ENCODE measurements at regions not wholly inside any gene's neighbourhood (a gene's known extent, or its start where the extent isn't known, plus 50 kb on each side); places are given as distances from the start of the nearest gene placed in this dataset.
"Not testable (repeated sequence)": the region's sequence is repeated elsewhere in the genome, so short reads cannot be mapped to it uniquely, and the experiment has no call there.

DNA sequence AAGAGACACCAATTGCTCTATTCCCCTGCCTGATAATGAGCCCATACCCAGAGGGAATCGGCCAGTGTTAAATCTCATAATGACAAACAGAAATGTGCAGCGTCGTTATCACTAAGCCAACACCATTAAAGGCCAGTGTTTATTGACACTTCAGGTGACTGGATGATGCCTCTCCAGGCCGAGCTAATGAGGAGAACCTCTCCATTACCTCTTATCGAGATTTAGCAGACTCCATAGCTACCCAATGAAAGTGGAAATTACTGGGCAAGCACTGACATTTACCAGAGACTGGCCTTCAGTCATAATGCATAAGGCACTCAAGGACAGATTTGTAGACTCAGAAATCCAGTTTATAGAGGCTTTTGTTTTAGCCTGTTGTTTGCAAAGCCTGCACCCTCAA lies 669.5 kb downstream of the MAFB start:
- no peak for DNase-seq

DNA sequence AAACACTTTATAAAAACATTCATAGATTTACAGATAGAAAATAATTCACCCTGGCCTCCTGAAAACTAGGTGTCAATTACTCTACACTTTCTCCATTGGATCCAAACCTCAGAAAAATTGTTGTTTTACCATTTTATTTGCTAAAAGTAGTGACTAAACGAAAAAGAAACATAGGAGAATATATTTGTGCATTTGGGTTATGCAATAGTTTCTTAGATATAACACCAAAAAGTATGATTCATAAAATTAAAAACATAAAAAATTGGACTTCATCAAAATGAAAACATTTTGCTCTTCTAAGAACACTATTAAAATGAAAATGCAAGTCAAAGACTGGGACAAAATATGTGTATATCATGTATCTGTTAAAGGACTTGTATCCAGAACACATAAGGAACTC lies 671.3 kb downstream of the MAFB start:
- no peak for DNase-seq

DNA sequence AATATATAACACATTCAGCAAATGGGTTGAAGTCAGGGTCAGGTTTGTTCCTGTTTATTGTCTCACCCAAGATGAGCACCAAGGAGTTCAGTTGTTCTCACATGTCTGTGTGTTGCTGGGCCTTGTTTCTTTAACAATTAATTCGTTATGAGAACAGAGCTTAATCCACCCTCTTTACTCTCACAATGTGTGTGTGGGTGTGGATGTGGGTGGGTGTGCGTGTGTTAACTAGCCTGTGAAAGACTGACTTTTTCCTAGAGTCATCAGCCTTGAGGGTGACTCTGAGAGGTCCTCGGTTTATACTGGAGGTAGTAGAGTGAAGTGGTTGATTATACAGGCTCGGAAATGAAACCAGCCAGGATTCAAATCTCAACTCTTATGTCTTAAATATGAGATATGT lies 672.1 kb downstream of the MAFB start:
- DNase-seq, result no peak

DNA sequence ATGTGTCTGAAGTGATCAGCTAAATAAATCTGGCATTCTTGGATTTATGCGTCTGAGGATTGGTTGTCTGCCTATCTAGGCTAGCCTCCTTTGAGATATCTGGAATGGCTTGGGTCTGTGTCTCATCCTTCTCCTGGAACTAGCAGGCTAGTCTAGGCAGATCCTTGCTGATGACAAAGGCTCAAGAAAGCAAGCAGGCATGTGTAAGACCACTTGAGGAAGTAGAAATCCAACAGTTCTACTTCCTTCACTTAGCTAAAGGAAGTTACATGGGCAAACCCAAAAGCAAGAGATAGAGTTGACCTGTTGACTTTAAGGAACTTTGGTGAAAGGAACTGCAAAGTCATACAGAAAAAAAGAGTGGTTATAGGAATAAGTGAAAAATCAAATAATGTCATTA lies 672.6 kb downstream of the MAFB start:
- DNase-seq, result no peak

DNA sequence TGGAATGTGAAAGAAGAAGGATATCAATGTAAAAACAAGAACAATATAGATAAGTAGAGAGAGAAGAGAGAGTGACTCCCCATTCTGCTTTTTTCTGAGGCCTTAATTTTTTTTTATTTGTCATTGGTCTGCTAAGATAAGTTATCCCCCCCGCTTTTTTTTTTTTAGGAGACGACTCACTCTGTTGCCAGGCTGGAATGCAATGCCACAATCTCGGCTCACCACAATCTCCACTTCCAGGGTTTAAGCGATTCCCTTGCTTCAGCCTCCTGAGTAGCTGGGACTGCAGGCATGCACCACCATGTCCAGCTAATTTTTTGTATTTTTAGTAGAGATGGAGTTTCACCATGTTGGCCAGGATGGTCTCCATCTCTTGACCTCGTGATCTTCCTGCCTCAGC lies 677.0 kb downstream of the MAFB start:
- not testable (repeated sequence) for DNase-seq

DNA sequence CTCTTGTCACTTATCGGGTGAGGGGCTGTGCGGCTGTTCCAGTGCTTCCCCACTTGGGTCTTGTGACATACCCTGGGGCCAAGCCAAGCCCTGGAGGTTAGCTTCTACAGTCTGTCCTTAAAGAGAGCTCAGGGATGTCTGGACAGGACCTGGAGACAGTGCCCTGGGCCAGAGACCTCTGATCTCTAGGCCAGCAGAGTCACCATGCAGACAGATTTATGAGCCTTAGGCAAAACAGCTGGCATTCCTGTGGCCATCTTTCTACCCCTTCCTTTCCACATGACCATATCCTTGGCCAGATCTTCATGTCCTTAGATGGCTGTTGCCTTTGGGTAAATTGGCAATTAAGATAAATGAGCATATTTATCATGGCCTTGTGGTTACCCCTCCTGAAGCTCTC lies 678.6 kb downstream of the MAFB start:
- DNase-seq, result no peak

DNA sequence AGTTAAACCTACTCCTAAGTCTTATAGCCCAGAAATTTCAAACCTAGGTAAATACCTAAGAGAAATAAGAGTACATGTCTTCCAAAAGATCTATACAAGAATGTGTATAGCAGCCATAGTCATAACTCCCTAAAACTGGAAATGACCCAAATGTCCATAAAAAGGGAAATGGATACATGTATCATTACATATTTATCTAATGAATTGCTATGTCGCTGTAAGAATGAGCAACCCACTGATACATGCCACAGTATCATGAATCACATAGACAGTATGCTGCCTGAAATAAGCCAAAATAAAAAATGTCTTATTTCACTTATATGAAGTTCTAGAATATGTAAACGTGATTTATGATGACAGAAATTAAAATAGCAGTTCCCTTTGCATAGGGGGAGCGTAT lies 679.5 kb downstream of the MAFB start:
- no peak for DNase-seq

DNA sequence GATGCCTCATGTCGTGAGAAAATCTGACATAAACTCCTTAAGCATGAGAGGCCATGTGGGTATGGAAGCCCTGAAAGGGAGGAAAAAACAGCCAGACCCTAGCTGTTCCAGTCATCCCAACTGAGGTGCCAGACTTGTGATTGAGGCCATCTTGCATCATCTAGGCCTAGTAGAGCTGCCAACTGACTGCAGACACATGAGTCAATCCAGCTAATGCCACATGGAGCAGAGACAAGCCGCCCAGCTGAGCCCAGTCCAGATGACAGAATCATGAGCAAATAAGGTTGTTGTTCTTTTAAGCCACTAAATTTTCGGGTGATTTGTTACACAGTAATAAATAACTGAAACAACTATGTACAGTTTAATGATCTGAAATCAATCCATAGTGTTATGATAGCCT lies 680.9 kb downstream of the MAFB start:
- no peak for DNase-seq

DNA sequence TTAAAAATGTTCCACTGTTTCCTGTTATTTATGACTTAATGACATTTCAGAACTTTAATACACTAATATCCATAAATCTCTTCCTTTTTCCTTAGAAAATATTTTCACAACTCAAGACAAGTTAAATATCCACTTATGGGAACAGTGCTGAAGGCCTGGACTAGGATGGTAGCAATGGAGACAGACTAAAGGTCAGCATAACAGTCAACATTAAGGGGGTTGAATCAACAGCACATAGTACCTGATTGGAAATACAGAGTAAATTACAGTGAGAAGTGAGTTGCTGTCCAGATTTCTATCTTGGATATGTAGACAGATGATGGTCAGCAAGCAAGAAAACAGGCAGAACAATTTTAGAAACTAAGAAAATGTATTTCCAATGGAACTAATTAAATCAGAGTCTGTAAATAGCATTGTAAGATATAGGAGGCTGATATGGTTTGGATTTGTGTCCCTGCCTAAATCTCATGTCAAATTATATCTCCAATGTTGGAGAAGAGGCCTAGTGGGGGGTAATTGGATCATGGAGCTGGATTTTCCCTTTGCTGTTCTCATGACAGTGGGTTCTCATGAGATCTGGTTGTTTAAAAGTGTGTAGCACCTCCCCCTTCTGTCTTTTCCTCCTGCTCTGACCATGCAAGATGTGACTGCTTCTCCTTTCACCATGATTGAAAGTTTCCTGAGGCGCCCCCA lies 682.7 kb downstream of the MAFB start:
- no peak for DNase-seq

DNA sequence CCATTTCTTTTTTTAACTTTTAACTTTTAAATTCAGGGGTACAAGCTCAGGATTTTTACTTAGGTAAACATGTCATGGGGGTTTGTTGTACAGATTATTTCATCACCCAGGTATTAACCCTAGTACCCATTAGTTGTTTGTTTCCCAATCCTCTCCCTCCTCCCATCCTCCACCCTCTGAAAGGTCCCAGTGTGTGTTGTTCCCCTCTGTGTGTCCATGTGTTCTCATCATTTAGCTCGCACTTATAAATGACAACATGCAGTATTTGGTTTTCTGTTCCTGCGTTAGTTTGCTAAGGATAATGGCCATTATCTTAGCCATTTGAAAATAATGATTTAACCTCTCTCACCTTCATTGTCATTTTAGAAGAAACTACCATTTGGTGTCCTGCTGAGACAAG lies 684.9 kb downstream of the MAFB start:
- not testable (repeated sequence) for DNase-seq

DNA sequence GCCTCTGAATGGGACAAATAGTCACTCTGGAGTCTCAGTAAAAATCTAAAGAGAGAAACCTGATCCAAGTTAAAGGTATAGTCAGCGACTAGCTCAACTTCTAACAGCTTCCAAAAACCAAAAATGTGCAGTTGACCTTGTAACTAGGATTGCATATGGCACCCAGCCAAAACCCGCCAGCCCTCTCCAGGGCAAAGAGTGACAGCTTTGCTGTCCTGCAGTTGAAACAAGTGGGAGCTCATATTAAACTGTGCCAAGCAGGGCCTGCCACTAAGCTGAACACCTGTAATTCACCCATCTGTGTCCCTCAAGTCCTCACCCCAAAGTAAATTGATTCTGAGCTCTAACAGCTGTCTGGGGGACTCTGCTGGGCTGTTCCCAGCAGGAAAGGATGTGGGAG lies 695.3 kb downstream of the MAFB start:
- DNase-seq, result no peak

DNA sequence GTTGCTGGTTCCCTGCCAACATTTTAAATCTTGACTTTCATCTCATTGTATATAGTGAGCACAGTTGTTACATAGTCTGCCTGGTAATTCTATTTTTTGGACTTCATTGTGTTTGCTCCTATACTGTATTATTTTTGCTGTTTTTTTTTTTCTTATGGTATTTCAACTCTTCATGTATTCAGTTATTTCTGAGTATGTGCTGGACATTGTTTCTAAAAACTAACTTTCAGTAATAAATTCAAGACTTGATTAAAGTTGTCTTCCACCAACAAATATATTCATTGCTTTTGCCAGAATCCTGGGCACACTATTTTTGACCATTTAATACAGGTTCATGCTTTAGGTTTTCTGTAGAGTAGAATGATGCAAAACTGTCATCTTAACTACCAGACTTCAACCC lies 698.3 kb downstream of the MAFB start:
- DNase-seq, result no peak

DNA sequence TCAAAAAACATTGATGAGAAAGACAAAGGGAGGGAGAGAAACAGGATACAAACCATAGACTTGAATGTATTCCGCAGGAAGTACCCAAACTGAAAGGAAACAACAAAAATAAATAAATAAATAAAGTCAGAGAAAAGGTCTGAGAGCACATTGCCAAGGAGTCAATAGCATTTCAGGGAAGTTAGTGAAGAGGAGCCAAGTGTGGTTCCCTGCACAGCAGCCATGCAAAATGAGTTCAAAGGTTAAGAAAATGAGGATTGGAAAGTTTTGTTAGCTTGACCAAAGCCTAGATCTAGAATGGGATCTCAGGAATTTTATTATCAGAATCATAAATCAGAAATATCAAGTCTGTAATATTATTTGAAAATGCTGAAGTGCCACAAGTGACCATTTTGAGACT lies 700.0 kb downstream of the MAFB start:
- no peak for DNase-seq

DNA sequence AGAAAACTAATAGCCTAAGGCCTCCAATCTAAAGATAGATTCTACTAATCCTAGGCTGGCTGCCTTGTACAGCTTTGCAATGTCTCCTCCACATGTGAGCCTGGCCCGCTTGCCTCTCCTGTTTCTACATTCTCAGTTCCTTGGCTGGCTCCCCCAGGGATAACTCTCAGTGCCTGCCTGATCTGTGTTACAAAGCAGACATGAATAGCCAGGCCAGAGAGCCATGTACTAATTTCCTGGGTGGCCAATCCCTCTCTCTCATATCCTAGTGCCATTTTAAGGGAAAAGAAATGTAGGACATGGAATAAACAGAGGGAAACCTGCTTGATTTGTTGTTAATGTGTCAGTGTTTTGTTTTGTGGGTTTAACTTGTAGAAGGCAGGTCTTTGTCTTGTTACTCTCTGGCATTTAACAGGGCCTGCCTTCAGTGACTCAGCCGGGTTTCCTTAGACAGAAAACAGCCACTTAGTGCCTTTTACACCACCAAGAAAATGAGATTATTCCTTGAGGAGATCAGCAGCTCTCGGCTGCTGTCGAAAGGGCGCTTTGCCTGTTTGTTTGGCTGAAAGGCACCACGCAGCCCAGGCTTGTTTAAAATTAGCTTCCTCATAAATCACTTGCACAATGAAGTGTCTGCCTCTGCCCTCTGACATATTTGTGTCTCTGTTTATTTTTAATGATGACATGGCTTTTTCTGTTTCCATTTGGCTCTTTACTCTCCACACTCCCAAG lies 702.7 kb downstream of the MAFB start:
- no peak for DNase-seq

DNA sequence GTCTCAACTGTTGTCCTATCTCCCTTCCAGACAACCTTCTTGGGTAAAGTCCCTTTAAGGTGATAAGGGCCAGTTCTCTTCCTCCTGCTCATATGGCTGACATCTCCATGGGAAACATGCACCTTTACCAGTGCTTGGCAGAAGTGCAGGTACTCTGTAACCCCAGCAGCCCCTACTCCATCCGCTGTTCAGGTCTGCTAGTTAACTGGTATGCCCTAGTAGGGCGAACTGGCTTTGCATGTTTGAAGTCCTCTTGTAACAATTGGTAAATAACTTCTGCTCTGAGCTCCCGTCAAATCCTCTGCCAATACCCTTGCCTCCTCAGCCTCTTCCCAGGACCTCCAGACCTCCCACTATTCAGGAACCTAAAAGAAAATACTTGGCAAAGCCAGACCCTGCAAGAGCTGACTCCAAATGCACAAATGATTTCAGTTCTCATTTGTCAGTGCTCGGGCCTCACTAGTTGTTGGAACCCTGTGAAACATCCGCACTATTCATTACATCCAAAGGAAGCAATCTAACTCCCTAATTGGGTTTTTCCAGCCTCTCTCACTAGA lies 703.7 kb downstream of the MAFB start:
- no peak for DNase-seq

DNA sequence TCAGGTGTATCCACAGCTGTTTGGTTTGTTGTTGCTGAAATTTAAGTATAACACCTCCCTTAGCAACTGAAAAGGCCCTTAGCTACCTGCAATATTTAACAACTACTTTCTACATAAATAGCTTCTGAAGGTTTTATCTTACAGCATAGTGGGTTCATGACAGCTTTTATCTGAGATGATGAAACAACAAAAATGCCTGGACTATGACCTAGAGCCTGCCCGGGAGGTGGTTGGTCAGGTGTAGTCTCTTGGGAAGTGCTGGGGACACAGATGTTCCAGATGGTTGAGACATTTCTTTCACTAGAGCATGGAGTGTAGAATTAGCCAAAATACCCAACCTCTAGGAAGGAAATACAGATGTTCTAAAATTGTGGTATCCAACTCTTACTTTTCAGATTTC lies 705.4 kb downstream of the MAFB start:
- no peak for DNase-seq

DNA sequence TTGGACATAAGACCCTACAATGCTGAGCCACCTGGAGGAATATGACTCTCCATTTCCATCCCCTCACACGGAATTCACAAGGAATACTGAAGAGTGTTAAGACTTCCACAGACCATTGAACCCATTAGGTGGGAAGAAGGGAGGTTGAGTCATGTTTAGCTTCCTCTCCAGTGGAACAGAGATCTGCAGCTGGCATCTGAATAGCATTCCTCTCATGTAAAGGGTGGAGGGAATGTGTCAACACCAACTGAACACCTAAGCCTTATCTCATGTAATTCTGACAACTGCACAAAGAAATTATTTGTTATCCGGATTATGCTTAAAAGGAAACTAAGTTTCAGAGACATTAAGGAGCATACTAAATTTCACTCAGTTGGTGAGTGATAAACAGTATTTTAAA lies 705.9 kb downstream of the MAFB start:
- DNase-seq, result no peak

DNA sequence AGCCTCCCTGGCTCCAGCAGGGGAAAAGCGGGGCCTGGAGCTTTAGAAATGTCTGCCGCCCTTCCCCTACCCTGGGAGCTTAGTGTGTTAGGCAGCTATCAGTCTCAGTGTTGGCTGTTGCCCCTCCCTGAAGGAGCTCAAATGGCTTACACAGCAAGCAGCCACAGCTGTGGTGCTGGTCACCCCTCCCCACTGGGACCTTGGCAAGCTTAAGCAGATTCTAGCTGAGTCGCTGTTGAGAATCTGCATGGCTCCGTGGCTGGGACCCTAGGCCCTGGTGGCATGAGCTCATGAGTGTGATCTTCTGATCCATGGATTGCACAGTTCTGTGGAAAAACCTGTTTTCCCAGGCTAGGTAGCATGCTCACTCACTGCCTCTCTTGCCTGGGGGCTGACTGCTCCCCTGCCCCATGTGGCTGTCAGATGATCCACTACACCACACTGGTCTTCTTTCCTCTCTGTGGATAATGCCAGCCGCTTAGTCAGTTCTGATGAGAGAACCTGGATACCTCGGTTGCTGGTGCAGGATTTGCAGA lies 714.0 kb downstream of the MAFB start:
- DNase-seq, result no peak

DNA sequence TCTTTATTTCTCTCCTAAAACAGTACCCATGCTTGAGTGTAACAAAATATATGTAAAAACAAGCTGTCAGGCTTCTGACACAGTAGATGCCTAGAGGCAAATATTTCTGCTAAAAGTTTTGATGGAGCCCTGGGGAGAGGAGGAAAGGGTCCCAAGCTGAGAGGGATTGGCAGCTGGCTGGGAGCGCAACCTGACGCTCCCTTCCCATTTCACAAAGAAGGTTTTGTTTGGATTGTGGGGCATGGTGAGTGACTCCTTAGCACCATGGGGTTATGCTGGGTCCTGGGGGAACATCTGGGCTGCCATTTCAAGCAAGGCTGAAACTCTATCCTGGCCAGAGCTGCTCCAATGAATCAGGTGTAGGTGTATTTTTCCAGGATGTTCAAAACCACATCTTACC lies 720.5 kb downstream of the MAFB start:
- DNase-seq, result no peak

DNA sequence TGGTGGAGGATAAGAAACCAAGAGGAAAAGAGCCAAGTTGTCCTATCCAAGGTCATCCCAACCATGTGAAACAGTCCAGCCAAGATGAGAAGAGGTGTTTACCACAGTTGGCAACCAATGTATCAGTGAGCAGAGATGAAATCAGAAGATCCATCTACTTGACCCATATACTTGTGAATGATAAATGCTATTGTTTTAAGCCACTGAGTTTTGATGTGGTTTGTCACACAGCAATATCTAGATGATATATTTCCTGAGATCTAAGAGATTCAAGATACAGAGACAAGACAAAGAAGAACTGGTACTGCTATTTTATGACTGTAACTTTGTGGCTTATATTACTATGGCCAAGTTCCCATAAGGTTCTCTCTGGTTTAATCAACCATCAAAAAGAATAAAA lies 721.2 kb downstream of the MAFB start:
- no peak for DNase-seq

DNA sequence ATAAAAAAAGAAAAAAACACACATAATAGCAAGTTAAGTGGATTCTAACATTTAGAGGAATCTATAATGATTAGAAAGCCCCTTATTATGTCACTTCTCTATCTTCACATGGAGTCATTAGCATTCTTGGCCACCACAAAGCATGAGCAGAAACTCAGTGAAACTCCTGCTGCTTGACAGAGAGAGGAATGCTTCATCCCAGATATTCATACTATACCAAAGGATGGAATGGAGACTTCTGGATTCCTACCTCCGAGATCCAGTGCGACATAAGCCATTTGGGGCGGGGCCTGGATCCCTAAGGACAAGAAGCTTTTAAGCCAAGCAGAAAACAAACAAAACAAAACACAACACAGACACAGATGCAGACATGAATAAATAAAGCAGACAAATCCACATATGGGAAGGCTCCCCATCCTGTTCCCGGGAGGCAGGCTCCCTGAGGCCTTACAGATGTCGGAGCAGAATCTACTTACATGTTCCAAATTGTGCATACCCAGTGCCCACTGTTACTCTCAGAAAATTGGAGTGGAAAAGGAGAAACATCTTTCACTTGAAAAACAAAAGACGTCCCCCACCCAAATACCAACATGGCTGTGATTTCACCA lies 727.3 kb downstream of the MAFB start:
- DNase-seq, result no peak

DNA sequence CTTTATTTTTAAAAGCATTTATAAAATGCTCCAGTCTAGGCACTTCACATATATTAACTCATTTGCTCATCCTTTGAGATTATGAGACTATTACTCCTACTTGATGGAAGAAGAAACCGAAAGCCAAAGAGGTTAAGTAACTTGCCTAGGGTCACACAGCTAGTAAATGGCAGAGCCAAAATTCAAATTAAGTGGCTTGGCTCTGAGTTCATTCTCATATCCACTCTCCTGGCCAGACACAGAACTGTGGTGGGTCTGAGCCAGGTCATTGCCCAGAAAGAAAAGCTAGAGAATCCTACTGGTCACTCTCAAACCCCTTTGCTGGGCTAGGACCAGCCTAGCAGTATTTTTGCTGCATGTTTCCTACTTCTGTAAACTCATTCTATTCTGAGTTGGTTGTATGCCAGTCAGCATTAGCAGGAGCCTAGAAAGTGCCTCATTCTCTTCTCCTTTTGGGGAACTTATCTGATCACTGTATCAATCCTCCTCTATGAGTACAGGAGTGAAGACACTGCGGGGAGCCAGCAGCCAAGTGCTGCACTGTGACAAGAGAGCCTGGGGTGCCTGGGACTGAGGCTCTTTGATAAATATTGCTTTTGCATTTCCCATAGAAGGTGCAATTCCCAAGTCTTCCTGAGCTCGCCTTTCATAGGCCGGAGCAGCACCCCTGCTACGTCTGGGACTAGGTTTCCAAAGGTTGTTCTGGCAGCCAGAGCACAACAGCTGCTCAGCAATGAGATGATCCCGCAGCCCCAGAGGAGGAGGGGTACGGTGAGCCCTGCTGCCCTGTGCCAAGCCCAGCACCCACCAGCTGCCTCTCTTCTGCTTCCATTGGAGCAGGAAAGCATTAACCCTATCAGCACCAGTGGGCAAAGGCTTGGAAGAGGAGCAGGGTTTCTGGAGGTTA lies 728.3 kb downstream of the MAFB start:
- DNase-seq, result no peak

DNA sequence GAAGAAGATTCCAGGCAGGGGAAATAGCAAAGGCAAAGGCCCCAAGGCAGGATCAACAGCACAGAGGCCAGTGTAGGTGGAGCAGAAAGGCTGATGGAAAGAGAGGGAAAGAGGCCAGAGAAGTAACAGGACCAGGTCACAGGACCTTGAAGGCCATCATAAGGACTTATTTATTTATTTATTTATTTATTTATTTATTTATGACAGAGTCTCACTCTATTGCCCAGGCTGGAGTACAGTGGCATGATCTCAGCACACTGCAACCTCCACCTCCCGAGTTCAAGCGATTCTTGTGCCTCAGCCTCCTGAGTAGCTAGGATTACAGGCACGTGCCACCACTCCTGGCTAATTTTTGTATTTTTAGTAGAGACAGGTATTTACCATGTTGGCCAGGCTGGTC lies 731.1 kb downstream of the MAFB start:
- DNase-seq, result not testable (repeated sequence)
